Activated T-cell treated with anti-CD3 and anti-CD28 coated beads for 4 hours (primary cell): ENCODE measurements at regions not wholly inside any gene's neighbourhood (a gene's known extent, or its start where the extent isn't known, plus 50 kb on each side); places are given as distances from the start of the nearest gene placed in this dataset.
"Not testable (repeated sequence)": the region's sequence is repeated elsewhere in the genome, so short reads cannot be mapped to it uniquely, and the experiment has no call there.

Source experiments
- DNase-seq: peaks from one replicate; pipeline ENCODE4 v3.0.0-alpha.2; 2020

GRCh38 chr6:85069577-85069976, 305.2 kb upstream of the TBX18 start:
- no peak for DNase-seq

GRCh38 chr6:85068221-85068620, 303.8 kb upstream of the TBX18 start:
- DNase-seq, result no peak

- no peak for DNase-seq
Observed at GRCh38 chr6:85066266-85066665, 301.9 kb upstream of the TBX18 start.

GRCh38 chr6:85065831-85066230, 301.4 kb upstream of the TBX18 start:
- no peak for DNase-seq

GRCh38 chr6:85063611-85064010, 299.2 kb upstream of the TBX18 start:
- no peak for DNase-seq

- DNase-seq, result no peak
Observed at GRCh38 chr6:85062884-85063283, 298.5 kb upstream of the TBX18 start.

- no peak for DNase-seq
Observed at GRCh38 chr6:85058806-85059205, 294.4 kb upstream of the TBX18 start.

- no peak for DNase-seq
Observed at GRCh38 chr6:85050149-85050548, 285.8 kb upstream of the TBX18 start.

- DNase-seq, result no peak
Observed at GRCh38 chr6:85049282-85049681, 284.9 kb upstream of the TBX18 start.

- no peak for DNase-seq
Observed at GRCh38 chr6:85047818-85048217, 283.4 kb upstream of the TBX18 start.

- not testable (repeated sequence) for DNase-seq
Observed at GRCh38 chr6:85045767-85046166, 281.4 kb upstream of the TBX18 start.

GRCh38 chr6:85044361-85044760, 280.0 kb upstream of the TBX18 start:
- DNase-seq, result no peak

- no peak for DNase-seq
Observed at GRCh38 chr6:85041376-85041775, 277.0 kb upstream of the TBX18 start.

GRCh38 chr6:85037221-85037620, 272.8 kb upstream of the TBX18 start:
- no peak for DNase-seq

- no peak for DNase-seq
Observed at GRCh38 chr6:85035766-85036165, 271.4 kb upstream of the TBX18 start.

- DNase-seq, result no peak
Observed at GRCh38 chr6:85033547-85033946, 269.1 kb upstream of the TBX18 start.

- DNase-seq, result no peak
Observed at GRCh38 chr6:85026021-85026420, 261.6 kb upstream of the TBX18 start.

GRCh38 chr6:85023721-85024120, 259.3 kb upstream of the TBX18 start:
- DNase-seq, result no peak

GRCh38 chr6:85017352-85017751, 253.0 kb upstream of the TBX18 start:
- DNase-seq, result no peak

GRCh38 chr6:85016726-85017125, 252.3 kb upstream of the TBX18 start:
- no peak for DNase-seq

- DNase-seq, result no peak
Observed at GRCh38 chr6:85015396-85015990, 251.1 kb upstream of the TBX18 start.

- DNase-seq, result no peak
Observed at GRCh38 chr6:85010865-85011264, 246.5 kb upstream of the TBX18 start.

GRCh38 chr6:85008296-85009009, 244.1 kb upstream of the TBX18 start:
- DNase-seq, result no peak

GRCh38 chr6:85006362-85006761, 242.0 kb upstream of the TBX18 start:
- DNase-seq, result no peak

- DNase-seq, result no peak
Observed at GRCh38 chr6:85005494-85005893, 241.1 kb upstream of the TBX18 start.
